ENCODE measurements at regions not wholly inside any gene's neighbourhood (a gene's known extent, or its start where the extent isn't known, plus 50 kb on each side); places are given as distances from the start of the nearest gene placed in this dataset.

- H3K9me2 ChIP-seq (ENCODE audit: insufficient read depth, low read length) = no peaks in the 10 kb centered on the region
- no peaks in the 10 kb centered on the region for H3K27me3 ChIP-seq (ENCODE audit: insufficient read depth, low read depth, low read length)
- TF ChIP-seq MXI1 (conservative IDR thresholded peaks at IDR 0.05; ENCODE audit: poor library complexity, severe bottlenecking) (no peak), POLR2AphosphoS5 (IDR thresholded peaks at IDR 0.05) (no peak), RAD21 (conservative IDR thresholded peaks at IDR 0.05) (no peak), SMC3 (conservative IDR thresholded peaks at IDR 0.05; ENCODE audit: poor library complexity) (no peak)
- H3K9ac ChIP-seq (ENCODE audit: low read length) = no peak overlapping the region
- no peak overlapping the region for H2AFZ ChIP-seq (ENCODE audit: low read depth, low read length)
- H3K4me2 ChIP-seq (ENCODE audit: low read length) = no peak overlapping the region
- H3K27ac ChIP-seq (ENCODE audit: low read length) = no peak overlapping the region
- no peaks in the 10 kb centered on the region for H3K36me3 ChIP-seq (ENCODE audit: insufficient read depth, low read length)
- no peaks in the 10 kb centered on the region for H4K20me1 ChIP-seq (ENCODE audit: insufficient read depth)
- no peaks in the 10 kb centered on the region for H3K9me3 ChIP-seq (ENCODE audit: low read length)
- no peaks in the 10 kb centered on the region for H3K79me2 ChIP-seq (replicated peaks; ENCODE audit: insufficient read depth, low read length)
- H3K4me3 ChIP-seq (ENCODE audit: low read length) = no peak overlapping the region
- no peaks in the 10 kb centered on the region for H3F3A ChIP-seq (ENCODE audit: insufficient read depth, low read length, poor library complexity, severe bottlenecking)
These were observed 77.2 kb upstream of the JUN start for GRCh38 chr1:58861076-58861475.

GRCh38 chr1:58861506-58861905, 77.7 kb upstream of the JUN start:
- no peaks in the 10 kb centered on the region for H3K9me2 ChIP-seq (ENCODE audit: insufficient read depth, low read length)
- H3K9me3 ChIP-seq (ENCODE audit: low read length) = no peaks in the 10 kb centered on the region
- H3K4me3 ChIP-seq (ENCODE audit: low read length) = no peak overlapping the region
- no peak overlapping the region for H3K27ac ChIP-seq (ENCODE audit: low read length)
- no peaks in the 10 kb centered on the region for H3K27me3 ChIP-seq (ENCODE audit: insufficient read depth, low read depth, low read length)
- TF ChIP-seq EZH2 (IDR thresholded peaks at IDR 0.05; ENCODE audit: borderline replicate concordance, insufficient read depth, low read length, poor library complexity, severe bottlenecking) (no peak), CTCF (IDR thresholded peaks at IDR 0.05; ENCODE audit: poor library complexity, severe bottlenecking) (no peak), EP300 (conservative IDR thresholded peaks at IDR 0.05; ENCODE audit: poor library complexity, severe bottlenecking) (no peak), POLR2AphosphoS5 (IDR thresholded peaks at IDR 0.05) (no peak), REST (IDR thresholded peaks at IDR 0.05; ENCODE audit: borderline replicate concordance) (no peak), TAF1 (IDR thresholded peaks at IDR 0.05; ENCODE audit: low read depth) (no peak), MXI1 (conservative IDR thresholded peaks at IDR 0.05; ENCODE audit: poor library complexity, severe bottlenecking) (no peak)
- no peaks in the 10 kb centered on the region for H4K20me1 ChIP-seq (ENCODE audit: insufficient read depth)
- no peak overlapping the region for H3K4me2 ChIP-seq (ENCODE audit: low read length)
- no peak overlapping the region for H2AFZ ChIP-seq (ENCODE audit: low read depth, low read length)
- no peaks in the 10 kb centered on the region for H3K79me2 ChIP-seq (replicated peaks; ENCODE audit: insufficient read depth, low read length)
- no peaks in the 10 kb centered on the region for H3F3A ChIP-seq (ENCODE audit: insufficient read depth, low read length, poor library complexity, severe bottlenecking)
- no peak overlapping the region for H3K9ac ChIP-seq (ENCODE audit: low read length)
- no peaks in the 10 kb centered on the region for H3K36me3 ChIP-seq (ENCODE audit: insufficient read depth, low read length)
